Lung microvascular endothelial cell (primary cell): ENCODE measurements at regions not wholly inside any gene's neighbourhood (a gene's known extent, or its start where the extent isn't known, plus 50 kb on each side); places are given as distances from the start of the nearest gene placed in this dataset.
"Not testable (repeated sequence)": the region's sequence is repeated elsewhere in the genome, so short reads cannot be mapped to it uniquely, and the experiment has no call there.

Source experiments
- DNase-seq, 2 donors: peaks; one replicate each; pipeline versions ENCODE4 v3.0.0 to v3.0.0-alpha.2; 2010; ENCODE audit warnings: low read depth in 2 of 2

DNA sequence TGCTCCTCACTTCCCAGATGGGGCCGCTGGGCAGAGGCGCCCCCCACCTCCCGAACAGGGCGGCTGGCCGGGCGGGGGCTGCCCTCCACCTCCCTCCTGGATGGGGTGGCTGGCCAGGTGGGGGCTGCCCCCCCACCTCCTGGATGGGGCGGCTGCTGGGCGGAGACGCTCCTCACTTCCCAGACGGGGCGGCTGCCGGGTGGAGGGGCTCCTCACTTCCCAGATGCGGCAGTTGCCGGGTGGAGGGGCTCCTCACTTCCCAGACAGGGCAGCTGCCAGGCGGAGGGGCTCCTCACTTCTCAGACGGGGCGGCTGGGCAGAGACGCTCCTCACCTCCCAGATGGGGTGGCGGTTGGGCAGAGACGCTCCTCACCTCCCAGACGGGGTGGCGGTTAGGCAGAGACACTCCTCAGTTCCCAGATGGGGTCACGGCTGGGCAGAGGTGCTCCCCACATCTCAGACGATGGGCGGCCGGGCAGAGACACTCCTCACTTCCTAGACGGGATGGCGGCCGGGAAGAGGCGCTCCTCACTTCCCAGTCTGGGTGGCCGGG is 428.8 kb downstream of the FGF13 start:
- not testable (repeated sequence) for DNase-seq

DNA sequence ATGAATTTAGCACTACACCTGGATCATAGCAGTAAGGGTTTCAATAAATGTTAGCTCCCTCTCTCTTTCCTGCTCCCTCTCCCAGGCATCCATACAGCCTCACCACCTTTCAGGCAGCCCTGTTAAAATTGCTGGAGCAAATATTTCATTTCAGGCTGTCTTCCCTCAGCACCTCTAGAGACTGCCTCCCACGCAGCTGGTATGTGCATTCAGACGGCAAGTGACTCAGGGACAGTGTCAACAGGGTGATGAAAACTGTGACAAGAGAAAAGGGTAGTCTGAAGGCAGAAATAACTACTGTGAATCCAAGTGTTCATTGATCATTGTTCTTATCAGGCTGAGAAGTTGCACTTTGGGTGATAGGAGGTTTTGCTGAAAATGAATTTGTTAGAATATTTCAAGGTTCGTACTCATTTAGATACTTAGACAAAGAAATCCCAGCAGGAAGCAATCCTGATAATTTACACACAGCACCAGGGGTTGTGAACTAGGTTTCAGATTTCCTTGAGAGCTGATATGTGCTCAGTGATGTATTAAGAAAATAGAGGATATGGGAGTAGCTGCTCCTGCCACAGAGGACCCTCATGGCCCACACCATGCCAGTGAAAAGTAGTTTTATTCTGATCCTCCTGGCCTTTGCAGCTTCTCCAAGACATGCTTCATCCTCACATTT is 424.2 kb downstream of the FGF13 start:
- no peak for DNase-seq

DNA sequence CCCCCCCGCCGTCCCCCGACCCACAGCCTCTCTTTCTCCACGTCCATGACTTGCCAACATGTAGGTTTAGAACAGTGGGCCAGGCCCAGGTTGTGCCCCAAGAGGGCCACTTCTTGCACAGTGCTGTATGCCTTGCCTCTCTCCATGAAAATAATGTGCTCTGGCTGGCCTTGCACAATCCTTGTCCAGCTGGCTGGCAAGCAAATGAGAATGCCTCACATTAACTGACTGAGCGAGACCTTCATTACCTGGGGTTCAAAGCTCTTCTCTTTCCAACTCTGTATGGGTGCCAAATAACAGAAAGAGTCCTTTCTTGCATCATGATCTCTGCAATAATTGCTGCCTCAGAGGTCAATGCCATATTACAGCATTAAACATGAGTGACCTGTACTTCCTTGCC is 416.6 kb downstream of the FGF13 start:
- DNase-seq, result no peak

DNA sequence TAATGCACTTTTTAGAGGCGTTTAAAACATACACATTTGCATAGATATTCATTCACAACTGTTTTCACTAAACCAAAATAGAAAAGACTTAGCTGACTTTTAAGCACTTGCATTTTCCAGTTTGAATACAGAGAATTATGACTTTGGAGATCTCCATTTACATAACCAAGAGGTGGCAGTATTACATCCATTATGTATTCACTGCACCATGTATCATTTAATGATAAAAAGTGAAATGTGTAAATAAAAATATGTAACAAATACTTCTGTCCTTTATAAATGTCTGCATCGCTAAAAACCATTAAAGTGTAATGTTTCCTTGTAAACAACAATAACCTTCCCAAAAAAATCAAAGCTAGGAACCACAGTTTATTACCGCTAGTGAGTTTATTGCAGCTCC is 413.2 kb downstream of the FGF13 start:
- peak in 1 of 2 donors; percentile 2 for DNase-seq

DNA sequence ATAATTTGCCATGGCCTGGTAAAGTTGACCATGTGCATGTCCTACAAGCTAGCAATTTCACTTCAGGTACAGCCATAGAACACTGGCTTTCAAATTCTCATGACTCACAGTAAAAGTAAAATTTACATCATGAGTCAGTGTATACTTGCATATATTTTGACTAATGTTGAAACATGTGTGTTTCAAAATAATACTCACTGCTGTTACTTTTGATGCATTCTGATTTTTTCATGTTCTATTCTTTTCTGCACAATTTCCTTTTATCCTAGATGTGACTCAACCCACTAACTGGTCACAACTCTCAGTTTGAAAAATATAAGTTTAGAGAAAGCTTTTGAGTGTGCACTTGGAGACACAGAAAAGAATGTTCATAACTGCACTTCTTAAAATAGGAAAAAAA is 365.7 kb downstream of the FGF13 start:
- no peak for DNase-seq

DNA sequence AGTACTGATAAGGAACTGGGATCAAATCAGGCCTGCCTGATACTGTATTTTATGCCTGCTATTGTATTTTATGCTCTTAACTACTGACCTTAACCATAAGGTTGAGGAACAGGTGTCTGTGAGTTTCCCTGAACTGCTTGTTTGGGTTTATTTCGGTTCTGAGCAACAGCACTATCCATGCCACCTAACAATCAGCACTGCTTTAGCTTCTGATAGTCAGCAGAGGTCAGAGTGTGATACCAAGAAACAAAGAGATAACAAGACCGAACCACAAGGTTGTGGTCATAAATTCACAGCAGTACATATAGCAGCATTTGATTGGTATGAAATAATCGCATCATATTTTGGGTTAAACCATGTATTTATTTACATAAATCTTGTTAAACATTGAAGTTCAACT is 362.2 kb downstream of the FGF13 start:
- DNase-seq, result no peak

- DNase-seq, result no peak
Measured at GRCh38 chrX:138378876-138379275, 332.6 kb downstream of the FGF13 start.

- DNase-seq, result no peak
Measured at GRCh38 chrX:138408101-138408500, 303.4 kb downstream of the FGF13 start.

DNA sequence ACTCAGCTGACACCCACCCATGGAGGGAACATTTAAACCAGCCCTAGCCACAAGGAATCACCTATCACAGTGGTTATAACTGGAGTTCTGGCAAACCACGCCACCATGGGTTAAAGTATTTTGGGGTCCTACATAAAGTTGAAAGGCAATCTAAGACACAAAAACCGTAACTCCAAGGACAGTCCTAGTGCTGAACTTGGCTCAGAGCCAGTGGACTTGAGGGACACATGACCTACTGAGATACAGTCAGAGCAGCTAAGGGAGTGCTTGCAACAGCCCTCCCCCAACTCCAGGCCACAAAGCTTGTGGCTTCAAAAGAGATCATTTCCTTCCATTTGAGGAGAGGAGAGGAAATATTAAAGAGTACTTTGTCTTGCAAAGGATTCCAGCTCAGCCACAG is 300.5 kb downstream of the FGF13 start:
- DNase-seq, result no peak
